GM23248 (cell line): ENCODE measurements at regions not wholly inside any gene's neighbourhood (a gene's known extent, or its start where the extent isn't known, plus 50 kb on each side); places are given as distances from the start of the nearest gene placed in this dataset.

Source experiments
- DNase-seq: peaks from one replicate; pipeline ENCODE4 v3.0.0-alpha.2; 2015
- H2AFZ ChIP-seq: fragments of 200-600 bp; sonication (generic); 2 replicates; pipeline ENCODE4 v1.6.1; 2016; ENCODE audit warnings: antibody characterized with exemption
- H3F3A ChIP-seq: fragments of 200-600 bp; sonication (generic); 2 replicates; pipeline ENCODE4 v1.6.1; 2016; ENCODE audit warnings: mild to moderate bottlenecking, antibody characterized with exemption, mixed run types; ENCODE audit not compliant: insufficient read depth
- H3K27ac ChIP-seq: fragments of 200-600 bp; sonication (generic); 2 replicates; pipeline ENCODE4 v1.5.1; 2016; ENCODE audit warnings: mild to moderate bottlenecking
- H3K27me3 ChIP-seq: fragments of 200-600 bp; sonication (generic); replicated peaks from 2 replicates; pipeline ENCODE4 v1.6.1; 2016; ENCODE audit warnings: mild to moderate bottlenecking; ENCODE audit not compliant: insufficient read depth
- H3K36me3 ChIP-seq: fragments of 200-600 bp; sonication (generic); 2 replicates; pipeline ENCODE4 v1.6.1; 2016; ENCODE audit warnings: low read depth, mild to moderate bottlenecking
- H3K4me1 ChIP-seq: fragments of 200-600 bp; sonication (generic); 2 replicates; pipeline ENCODE4 v1.6.1; 2016; ENCODE audit warnings: mild to moderate bottlenecking; ENCODE audit not compliant: insufficient read depth
- H3K4me2 ChIP-seq: fragments of 200-600 bp; sonication (generic); one replicate; pipeline ENCODE4 v1.6.1; 2016; ENCODE audit warnings: mild to moderate bottlenecking; ENCODE audit not compliant: unreplicated experiment
- H3K4me3 ChIP-seq: fragments of 200-600 bp; sonication (generic); 2 replicates; pipeline ENCODE4 v1.5.1; 2016; ENCODE audit warnings: mild to moderate bottlenecking
- H3K79me2 ChIP-seq: fragments of 200-600 bp; sonication (generic); 2 replicates; pipeline ENCODE4 v1.6.1; 2016; ENCODE audit warnings: mild to moderate bottlenecking; ENCODE audit not compliant: insufficient read depth
- H3K9ac ChIP-seq: fragments of 200-600 bp; sonication (generic); 2 replicates; pipeline ENCODE4 v1.6.1; 2016; ENCODE audit warnings: mild to moderate bottlenecking
- H3K9me2 ChIP-seq: fragments of 200-600 bp; sonication (generic); 2 replicates; pipeline ENCODE4 v1.6.1; 2016; ENCODE audit warnings: mixed run types, mild to moderate bottlenecking, moderate library complexity; ENCODE audit not compliant: insufficient read depth
- H3K9me3 ChIP-seq: fragments of 200-600 bp; sonication (generic); one replicate; pipeline ENCODE4 v1.6.1; 2017; ENCODE audit warnings: low read depth
- H4K20me1 ChIP-seq: fragments of 200-600 bp; sonication (generic); 2 replicates; pipeline ENCODE4 v1.6.0; 2016; ENCODE audit not compliant: insufficient read depth
- EZH2 ChIP-seq: fragments of 200-600 bp; sonication (generic); IDR thresholded peaks from 2 replicates; pipeline ENCODE4 v1.6.1; 2018; ENCODE audit warnings: antibody characterized with exemption, mild to moderate bottlenecking; ENCODE audit not compliant: insufficient read depth, poor library complexity, severe bottlenecking
- EZH2phosphoT487 ChIP-seq: fragments of 200-600 bp; sonication (generic); IDR thresholded peaks from 2 replicates; pipeline ENCODE4 v1.6.1; 2018; ENCODE audit warnings: antibody characterized with exemption, moderate library complexity, mild to moderate bottlenecking, low read depth; ENCODE audit not compliant: insufficient read depth
- WGBS, 2 experiments: methylation state at CpG; one replicate each; pipeline ENCODE4 v1.1.6; 2015 to 2017; ENCODE audit warnings: low lambda C conversion rate in 2 of 2, low coverage in 1 of 2; ENCODE audit errors: missing lambda C conversion rate in 2 of 2; 5-methylcytosine and 5-hydroxymethylcytosine counted together
- in situ Hi-C: fragments of 300-500 bp; cut with MboI; formaldehyde crosslinking; loops from 2 replicates; pipeline ENCODE4 v1.15.0; 2020

DNA sequence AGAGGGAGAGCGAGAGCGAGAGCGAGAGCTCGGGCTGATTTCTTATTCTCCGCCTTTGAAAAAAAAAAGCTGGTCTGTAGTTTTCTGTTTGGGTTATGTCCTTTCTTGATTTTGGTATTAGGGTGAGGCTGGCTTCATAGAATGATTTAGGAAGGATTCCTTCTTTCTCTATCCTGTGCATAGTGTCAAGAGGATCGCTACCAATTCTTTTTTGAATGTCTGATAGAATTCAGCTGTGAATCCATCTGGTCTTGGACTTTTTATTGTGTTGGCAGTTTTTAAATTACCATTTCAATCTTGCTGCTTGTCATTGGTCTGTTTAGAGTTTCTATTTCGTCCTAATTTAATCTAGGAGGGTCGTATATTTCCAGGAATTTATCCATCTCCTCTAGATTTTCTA, 1414.6 kb upstream of the MIR17HG start:
- in situ Hi-C loops, result no loop called here

GRCh38 chr13:89936256-89936655, 1411.2 kb upstream of the MIR17HG start:
- Histone ChIP-seq H3K9ac (no peak overlapping the region), H3K4me3 (no peak overlapping the region), H2AFZ (no peak overlapping the region), H3K9me3 (no peaks in the 10 kb centered on the region), H3K79me2 (no peaks in the 10 kb centered on the region), H3K9me2 (no peaks in the 10 kb centered on the region), H3K27ac (no peak overlapping the region), H3K4me2 (no peak overlapping the region), H4K20me1 (no peaks in the 10 kb centered on the region), H3K36me3 (no peaks in the 10 kb centered on the region), H3K4me1 (no peaks in the 10 kb centered on the region), H3F3A (no peaks in the 10 kb centered on the region), H3K27me3 (no peaks in the 10 kb centered on the region)
- WGBS, 2 experiments, result 73 to 81% methylated on average over 4 of the region's 4 CpGs
- DNase-seq, result peak; percentile 6
- TF ChIP-seq EZH2 (no peak), EZH2phosphoT487 (no peak)
- in situ Hi-C loops, result no loop called here

More for the DNA sequence above, 1414.6 kb upstream of the MIR17HG start:
- Histone ChIP-seq H3K9me3 (no peaks in the 10 kb centered on the region), H3K9me2 (no peaks in the 10 kb centered on the region), H3K9ac (no peak overlapping the region), H3F3A (no peaks in the 10 kb centered on the region), H3K27me3 (no peaks in the 10 kb centered on the region), H3K4me3 (no peak overlapping the region), H3K4me1 (no peaks in the 10 kb centered on the region), H4K20me1 (no peaks in the 10 kb centered on the region), H2AFZ (no peak overlapping the region), H3K79me2 (no peaks in the 10 kb centered on the region), H3K4me2 (no peak overlapping the region), H3K36me3 (no peaks in the 10 kb centered on the region), H3K27ac (no peak overlapping the region)
- DNase-seq, result no peak
- WGBS, 2 experiments, result 49 to 72% methylated on average over 4 to 8 of the region's 8 CpGs
- TF ChIP-seq EZH2phosphoT487 (no peak), EZH2 (no peak)

DNA sequence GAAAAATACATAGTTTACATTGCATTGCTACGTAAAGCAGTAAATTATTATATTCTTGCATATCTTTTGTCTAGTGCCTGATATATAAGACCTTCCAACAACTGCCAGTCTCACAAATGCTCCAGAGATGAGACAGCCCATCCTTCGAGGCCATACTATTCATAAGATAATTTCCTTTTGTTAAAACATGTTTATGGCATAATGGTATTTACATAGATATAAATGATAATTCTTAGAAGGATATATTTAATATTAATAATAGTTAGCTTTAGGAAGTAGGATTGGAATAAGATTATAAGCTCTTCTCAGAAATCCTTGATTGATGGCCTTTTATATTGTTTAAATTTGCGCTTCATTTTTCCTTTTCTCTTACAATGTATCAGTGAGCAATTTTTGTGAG, 1410.1 kb upstream of the MIR17HG start:
- no peak overlapping the region for H2AFZ ChIP-seq
- no peaks in the 10 kb centered on the region for H3K9me2 ChIP-seq
- no peak overlapping the region for H3K9ac ChIP-seq
- no peaks in the 10 kb centered on the region for H3K36me3 ChIP-seq
- no peak for DNase-seq
- no peak overlapping the region for H3K4me2 ChIP-seq
- H3K9me3 ChIP-seq, result no peaks in the 10 kb centered on the region
- H3K79me2 ChIP-seq, result no peaks in the 10 kb centered on the region
- H3K4me3 ChIP-seq, result no peak overlapping the region
- no peak overlapping the region for H3K27ac ChIP-seq
- H3K27me3 ChIP-seq, result no peaks in the 10 kb centered on the region
- H4K20me1 ChIP-seq, result no peaks in the 10 kb centered on the region
- H3F3A ChIP-seq, result no peaks in the 10 kb centered on the region
- 67 to 70% methylated on average over 3 of the region's 3 CpGs for WGBS, 2 experiments
- TF ChIP-seq EZH2phosphoT487 (no peak), EZH2 (no peak)
- in situ Hi-C loops, result no loop called here
- H3K4me1 ChIP-seq, result no peaks in the 10 kb centered on the region

GRCh38 chr13:89940383-89940782, 1407.1 kb upstream of the MIR17HG start:
- no peak overlapping the region for H3K4me3 ChIP-seq
- DNase-seq, result no peak
- H3K36me3 ChIP-seq, result no peaks in the 10 kb centered on the region
- H3K27me3 ChIP-seq, result no peaks in the 10 kb centered on the region
- H3F3A ChIP-seq, result no peaks in the 10 kb centered on the region
- no peaks in the 10 kb centered on the region for H3K9me2 ChIP-seq
- TF ChIP-seq EZH2phosphoT487, result no peak
- no peak for TF ChIP-seq EZH2
- no peak overlapping the region for H3K27ac ChIP-seq
- H3K9me3 ChIP-seq, result no peaks in the 10 kb centered on the region
- H3K4me1 ChIP-seq, result no peaks in the 10 kb centered on the region
- 22 to 29% methylated on average over 1 of the region's 1 CpG for WGBS, 2 experiments
- H3K9ac ChIP-seq, result no peak overlapping the region
- no peak overlapping the region for H3K4me2 ChIP-seq
- H3K79me2 ChIP-seq, result no peaks in the 10 kb centered on the region
- H2AFZ ChIP-seq, result no peak overlapping the region; the same call in 1 of the 2 replicates
- in situ Hi-C loops, result no loop called here
- H4K20me1 ChIP-seq, result no peaks in the 10 kb centered on the region

- H3K79me2 ChIP-seq, result no peaks in the 10 kb centered on the region
- H3K27ac ChIP-seq, result no peak overlapping the region
- in situ Hi-C loops, result no loop called here
- H3K4me1 ChIP-seq, result no peaks in the 10 kb centered on the region
- H3K9ac ChIP-seq, result no peak overlapping the region
- no peaks in the 10 kb centered on the region for H3K9me3 ChIP-seq
- no peaks in the 10 kb centered on the region for H3K36me3 ChIP-seq
- no peaks in the 10 kb centered on the region for H3F3A ChIP-seq
- H3K4me2 ChIP-seq, result no peak overlapping the region
- no peaks in the 10 kb centered on the region for H4K20me1 ChIP-seq
- no peak overlapping the region for H3K4me3 ChIP-seq
- no peak for DNase-seq
- H3K27me3 ChIP-seq, result no peaks in the 10 kb centered on the region
- no peak for TF ChIP-seq EZH2
- no peak for TF ChIP-seq EZH2phosphoT487
- H2AFZ ChIP-seq, result no peak overlapping the region
- H3K9me2 ChIP-seq, result no peaks in the 10 kb centered on the region
These were observed 1404.3 kb upstream of the MIR17HG start for GRCh38 chr13:89943139-89943538.
